Testis (tissue), 2 donors: ENCODE measurements at regions not wholly inside any gene's neighbourhood (a gene's known extent, or its start where the extent isn't known, plus 50 kb on each side); places are given as distances from the start of the nearest gene placed in this dataset.

Experiments used
- CTCF ChIP-seq, 3 experiments: fragments of 450-650 bp in 2 of 3; fragments of 200-600 bp in 1 of 3; sonication (generic) in 1 of 3; IDR thresholded peaks; one replicate each; pipeline ENCODE4 v1.5.1; 2016 to 2019; ENCODE audit warnings: antibody characterized with exemption in 3 of 3, mild to moderate bottlenecking in 2 of 3, moderate library complexity in 1 of 3
- POLR2A ChIP-seq: fragments of 450-650 bp; IDR thresholded peaks from one replicate; pipeline ENCODE4 v1.6.1; 2017; ENCODE audit warnings: antibody characterized with exemption, mild to moderate bottlenecking, moderate library complexity

- TF ChIP-seq CTCF (IDR thresholded peaks at IDR 0.05): no peak
- no peak for TF ChIP-seq POLR2A
Observed at GRCh38 chr6:27130668-27131428, 116.7 kb upstream of the PRSS16 start.
